KOPT-K1 (cell line): ENCODE measurements at regions not wholly inside any gene's neighbourhood (a gene's known extent, or its start where the extent isn't known, plus 50 kb on each side); places are given as distances from the start of the nearest gene placed in this dataset.
A peak's percentile ranks its signal among the peaks of the same experiment; 100 is the strongest.
"Not testable (repeated sequence)": the region's sequence is repeated elsewhere in the genome, so short reads cannot be mapped to it uniquely, and the experiment has no call there.

Experiments
- H3K27ac ChIP-seq: fragments of 200-600 bp; sonication (generic); 2 replicates; pipeline ENCODE4 v1.5.1; 2016; ENCODE audit warnings: antibody characterized with exemption, mild to moderate bottlenecking, low read depth, low read length; ENCODE audit not compliant: poor library complexity, severe bottlenecking
- H3K36me3 ChIP-seq: fragments of 200-600 bp; sonication (generic); 2 replicates; pipeline ENCODE4 v1.5.1; 2017; ENCODE audit warnings: antibody characterized with exemption, mild to moderate bottlenecking, low read length, moderate library complexity; ENCODE audit not compliant: insufficient read depth
- H3K9me3 ChIP-seq: fragments of 200-600 bp; sonication (generic); 2 replicates; pipeline ENCODE4 v1.5.1; 2017; ENCODE audit warnings: antibody characterized with exemption, low read length, mild to moderate bottlenecking; ENCODE audit not compliant: insufficient read depth, poor library complexity, severe bottlenecking

- H3K36me3 ChIP-seq: no peaks in the 10 kb centered on the region
- no peak overlapping the region for H3K27ac ChIP-seq
- H3K9me3 ChIP-seq: no peaks in the 10 kb centered on the region
Observed at GRCh38 chr6:14555804-14556203, 438.2 kb downstream of the CD83 start.

- Histone ChIP-seq H3K27ac (no peak overlapping the region), H3K36me3 (no peaks in the 10 kb centered on the region), H3K9me3 (peaks cover 13% of the 10 kb centered on the region)
Observed at GRCh38 chr6:14559746-14560536, 442.4 kb downstream of the CD83 start.

GRCh38 chr6:14561563-14561962, 444.0 kb downstream of the CD83 start:
- H3K36me3 ChIP-seq, H3K27ac ChIP-seq: not testable (repeated sequence)
- peaks cover 15% of the 10 kb centered on the region for H3K9me3 ChIP-seq

GRCh38 chr6:14567842-14568241, 450.3 kb downstream of the CD83 start:
- Histone ChIP-seq H3K9me3 (peaks cover 15% of the 10 kb centered on the region), H3K36me3 (no peaks in the 10 kb centered on the region), H3K27ac (no peak overlapping the region)

- Histone ChIP-seq H3K9me3 (peaks cover 13% of the 10 kb centered on the region), H3K27ac (no peak overlapping the region), H3K36me3 (no peaks in the 10 kb centered on the region)
Observed at GRCh38 chr6:14569394-14569793, 451.8 kb downstream of the CD83 start.

- not testable (repeated sequence) for H3K9me3 ChIP-seq, H3K36me3 ChIP-seq, H3K27ac ChIP-seq
Observed at GRCh38 chr6:14569874-14570273, 452.3 kb downstream of the CD83 start.

- Histone ChIP-seq H3K27ac (no peak overlapping the region), H3K36me3 (no peaks in the 10 kb centered on the region), H3K9me3 (peaks cover 6% of the 10 kb centered on the region)
Observed at GRCh38 chr6:14571001-14571400, 453.4 kb downstream of the CD83 start.

GRCh38 chr6:14571746-14572145, 454.2 kb downstream of the CD83 start:
- H3K27ac ChIP-seq: no peak overlapping the region
- peaks cover 6% of the 10 kb centered on the region for H3K9me3 ChIP-seq
- no peaks in the 10 kb centered on the region for H3K36me3 ChIP-seq

- Histone ChIP-seq H3K36me3 (no peaks in the 10 kb centered on the region), H3K9me3 (peaks cover 6% of the 10 kb centered on the region), H3K27ac (peak overlapping the region; percentile 22)
Observed at GRCh38 chr6:14573267-14573666, 455.7 kb downstream of the CD83 start.

- H3K9me3 ChIP-seq: peaks cover 6% of the 10 kb centered on the region
- peak overlapping the region; percentile 22 for H3K27ac ChIP-seq
- no peaks in the 10 kb centered on the region for H3K36me3 ChIP-seq
Observed at GRCh38 chr6:14573703-14574290, 456.2 kb downstream of the CD83 start.

- Histone ChIP-seq H3K9me3 (peaks cover 11% of the 10 kb centered on the region), H3K27ac (no peak overlapping the region), H3K36me3 (no peaks in the 10 kb centered on the region)
Observed at GRCh38 chr6:14575961-14576360, 458.4 kb downstream of the CD83 start.

- Histone ChIP-seq H3K36me3 (no peaks in the 10 kb centered on the region), H3K9me3 (peaks cover 5% of the 10 kb centered on the region), H3K27ac (no peak overlapping the region)
Observed at GRCh38 chr6:14578994-14579393, 461.4 kb downstream of the CD83 start.

GRCh38 chr6:14582749-14583148, 465.2 kb downstream of the CD83 start:
- Histone ChIP-seq H3K36me3 (no peaks in the 10 kb centered on the region), H3K27ac (no peak overlapping the region), H3K9me3 (peaks cover 5% of the 10 kb centered on the region)

- Histone ChIP-seq H3K27ac (no peak overlapping the region), H3K9me3 (peaks cover 5% of the 10 kb centered on the region)
Observed at GRCh38 chr6:14583826-14584225, 466.3 kb downstream of the CD83 start.

GRCh38 chr6:14584450-14584849, 466.9 kb downstream of the CD83 start:
- Histone ChIP-seq H3K27ac (no peak overlapping the region), H3K9me3 (peaks cover 5% of the 10 kb centered on the region), H3K36me3 (no peaks in the 10 kb centered on the region)

More at GRCh38 chr6:14583826-14584225, 466.3 kb downstream of the CD83 start:
- H3K36me3 ChIP-seq: no peaks in the 10 kb centered on the region

- Histone ChIP-seq H3K36me3 (no peaks in the 10 kb centered on the region), H3K27ac (no peak overlapping the region), H3K9me3 (no peaks in the 10 kb centered on the region)
Observed at GRCh38 chr6:14585689-14586088, 468.1 kb downstream of the CD83 start.
